Activated CD8-positive, alpha-beta T cell treated with anti-CD3 and anti-CD28 coated beads for 36 hours (primary cell): ENCODE measurements at regions not wholly inside any gene's neighbourhood (a gene's known extent, or its start where the extent isn't known, plus 50 kb on each side); places are given as distances from the start of the nearest gene placed in this dataset.

Experiments
- ATAC-seq: fragments of 200-7000 bp; cut with Tn5 transposase; one replicate; pipeline ENCODE4 v1.10.0; 2021; ENCODE audit warnings: mild to moderate bottlenecking, moderate library complexity
- CTCF ChIA-PET: fragments of 350-600 bp; sonication (Branson Sonifier 250); formaldehyde crosslinking; loops from one replicate; lab custom pipeline; 2021; ENCODE audit warnings: antibody characterized with exemption; lab: Charles Lee
- POLR2A ChIA-PET: fragments of 350-600 bp; sonication (Branson Sonifier 250); formaldehyde crosslinking; loops from one replicate; lab custom pipeline; 2021; ENCODE audit warnings: antibody characterized with exemption; lab: Charles Lee
- DNase-seq: peaks from one replicate; pipeline ENCODE4 v3.0.0-alpha.2; 2020
- H3K27ac Mint-ChIP-seq: one replicate; pipeline ENCODE4 v1.8.0; 2021; ENCODE audit warnings: mild to moderate bottlenecking, mixed read lengths
- H3K27me3 Mint-ChIP-seq: one replicate; pipeline ENCODE4 v1.8.0; 2021; ENCODE audit warnings: mixed read lengths
- H3K36me3 Mint-ChIP-seq: one replicate; pipeline ENCODE4 v1.8.0; 2021; ENCODE audit warnings: low read depth, mixed read lengths
- H3K4me1 Mint-ChIP-seq: one replicate; pipeline ENCODE4 v1.8.0; 2021; ENCODE audit warnings: low read depth, mixed read lengths
- H3K4me3 Mint-ChIP-seq: one replicate; pipeline ENCODE4 v1.8.0; 2021; ENCODE audit warnings: mild to moderate bottlenecking, moderate library complexity, mixed read lengths
- H3K9me3 Mint-ChIP-seq: one replicate; pipeline ENCODE4 v1.8.0; 2021; ENCODE audit warnings: mixed read lengths
- CTCF ChIP-seq: fragments of 200-600 bp; IDR thresholded peaks from one replicate; pipeline ENCODE4 v1.8.0; 2022; ENCODE audit warnings: antibody characterized with exemption, mild to moderate bottlenecking
- intact Hi-C: fragments of 100-400 bp; cut with micrococcal nuclease; formaldehyde crosslinking; loops from one replicate; pipeline ENCODE4 v1.10.0; 2022

- no peaks in the 10 kb centered on the region for H3K36me3 Mint-ChIP-seq
- POLR2A ChIA-PET: interaction anchor here (0.6 kb wide), 1 partner anchor 125 kb away, joined by 3 read pairs; no protein-coding TSS in a partner anchor
- intact Hi-C loops: no loop called here
- no peak overlapping the region for H3K4me3 Mint-ChIP-seq
- H3K4me1 Mint-ChIP-seq: no peaks in the 10 kb centered on the region
- no peak for DNase-seq
- CTCF ChIA-PET: no interaction called here
- H3K27ac Mint-ChIP-seq: no peak overlapping the region
- no peak for TF ChIP-seq CTCF
- H3K27me3 Mint-ChIP-seq: no peaks in the 10 kb centered on the region
- ATAC-seq: no peak
- H3K9me3 Mint-ChIP-seq: no peaks in the 10 kb centered on the region
Measured at GRCh38 chrX:150012647-150013381, 74.5 kb upstream of the EOLA2 start.

GRCh38 chrX:150014525-150014924 lies 76.2 kb upstream of the EOLA2 start:
- DNase-seq (no peak), ATAC-seq (no peak)
- no peak overlapping the region for H3K27ac Mint-ChIP-seq
- intact Hi-C loops: no loop called here
- ChIA-PET CTCF (no interaction called here), POLR2A (no interaction called here)
- no peak for TF ChIP-seq CTCF
- H3K9me3 Mint-ChIP-seq: no peaks in the 10 kb centered on the region
- H3K4me3 Mint-ChIP-seq: no peak overlapping the region
- no peaks in the 10 kb centered on the region for H3K27me3 Mint-ChIP-seq
- H3K36me3 Mint-ChIP-seq: no peaks in the 10 kb centered on the region
- no peaks in the 10 kb centered on the region for H3K4me1 Mint-ChIP-seq

DNA sequence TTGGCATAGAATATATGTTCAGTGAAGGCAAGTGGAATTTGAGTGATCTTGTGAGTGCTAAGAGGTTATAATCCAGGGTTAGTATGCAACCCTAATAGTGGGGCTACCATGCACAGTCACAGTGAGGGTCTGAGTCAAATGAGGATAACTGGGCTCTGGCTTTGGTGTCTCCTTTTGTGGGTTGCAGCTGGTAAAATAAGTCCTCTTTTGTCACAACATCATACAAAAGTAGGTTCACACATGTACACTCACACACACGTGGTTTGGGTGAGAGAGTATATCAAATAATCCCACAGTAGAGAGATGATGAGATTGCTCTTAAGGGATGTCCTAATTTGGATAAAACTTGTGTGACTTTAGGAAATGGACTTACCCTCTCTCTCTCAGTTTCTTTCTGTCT lies 79.6 kb upstream of the EOLA2 start:
- no peak for TF ChIP-seq CTCF
- intact Hi-C loops: no loop called here
- Mint-ChIP-seq H3K27me3 (no peaks in the 10 kb centered on the region), H3K9me3 (peaks cover 1% of the 10 kb centered on the region), H3K4me1 (no peaks in the 10 kb centered on the region), H3K4me3 (no peak overlapping the region), H3K36me3 (peaks cover 1% of the 10 kb centered on the region), H3K27ac (no peak overlapping the region)
- ChIA-PET CTCF (no interaction called here), POLR2A (no interaction called here)
- DNase-seq (no peak), ATAC-seq (no peak)

GRCh38 chrX:150018931-150019361 lies 80.7 kb upstream of the EOLA2 start:
- Mint-ChIP-seq H3K9me3 (peaks cover 1% of the 10 kb centered on the region), H3K27me3 (no peaks in the 10 kb centered on the region), H3K4me3 (no peak overlapping the region), H3K4me1 (no peaks in the 10 kb centered on the region), H3K27ac (no peak overlapping the region), H3K36me3 (peaks cover 1% of the 10 kb centered on the region)
- intact Hi-C loops: no loop called here
- TF ChIP-seq CTCF: no peak
- DNase-seq: no peak
- POLR2A ChIA-PET: no interaction called here
- CTCF ChIA-PET: no interaction called here
- ATAC-seq: no peak

GRCh38 chrX:150028692-150029091 lies 90.4 kb upstream of the EOLA2 start:
- DNase-seq (no peak), ATAC-seq (no peak)
- Mint-ChIP-seq H3K4me1 (peaks cover 6% of the 10 kb centered on the region), H3K27me3 (no peaks in the 10 kb centered on the region), H3K27ac (no peak overlapping the region), H3K36me3 (peaks cover 1% of the 10 kb centered on the region), H3K4me3 (no peak overlapping the region), H3K9me3 (no peaks in the 10 kb centered on the region)
- ChIA-PET POLR2A (no interaction called here), CTCF (no interaction called here)
- intact Hi-C loops: no loop called here
- no peak for TF ChIP-seq CTCF
